Stimulated activated naive CD4-positive, alpha-beta T cell treated with Interleukin-2 at 50 U/mL for 16 hours (primary cell): ENCODE measurements at regions not wholly inside any gene's neighbourhood (a gene's known extent, or its start where the extent isn't known, plus 50 kb on each side); places are given as distances from the start of the nearest gene placed in this dataset.
A peak's percentile ranks its signal among the peaks of the same experiment; 100 is the strongest.

Source experiments
- DNase-seq: peaks from one replicate; lab custom pipeline; 2025; lab: John Stamatoyannopoulos, UW

GRCh38 chr2:190783513-190784263 lies 96.9 kb upstream of the GLS start:
- no peak for DNase-seq

GRCh38 chr2:190785334-190785733 lies 95.3 kb upstream of the GLS start:
- DNase-seq, result no peak

GRCh38 chr2:190786404-190787166 lies 94.0 kb upstream of the GLS start:
- no peak for DNase-seq

GRCh38 chr2:190787743-190788235 lies 92.8 kb upstream of the GLS start:
- no peak for DNase-seq

- DNase-seq, result no peak
Measured at GRCh38 chr2:190789074-190790004, 91.3 kb upstream of the GLS start.

- DNase-seq, result peak; percentile 47
Measured at GRCh38 chr2:190791347-190791975, 89.2 kb upstream of the GLS start.

GRCh38 chr2:190791976-190792575 lies 88.5 kb upstream of the GLS start:
- DNase-seq, result no peak

- DNase-seq, result no peak
Measured at GRCh38 chr2:190792956-190793888, 87.4 kb upstream of the GLS start.

GRCh38 chr2:190794377-190794776 lies 86.2 kb upstream of the GLS start:
- no peak for DNase-seq

- no peak for DNase-seq
Measured at GRCh38 chr2:190794790-190795189, 85.8 kb upstream of the GLS start.

- DNase-seq, result no peak
Measured at GRCh38 chr2:190795686-190796085, 84.9 kb upstream of the GLS start.

GRCh38 chr2:190799999-190800398 lies 80.6 kb upstream of the GLS start:
- DNase-seq, result no peak

GRCh38 chr2:190800528-190800927 lies 80.1 kb upstream of the GLS start:
- no peak for DNase-seq

GRCh38 chr2:190802129-190802528 lies 78.5 kb upstream of the GLS start:
- no peak for DNase-seq

GRCh38 chr2:190802626-190803209 lies 77.9 kb upstream of the GLS start:
- DNase-seq, result no peak

GRCh38 chr2:190804182-190804795 lies 76.3 kb upstream of the GLS start:
- DNase-seq, result no peak

GRCh38 chr2:190805126-190805525 lies 75.5 kb upstream of the GLS start:
- DNase-seq, result no peak

GRCh38 chr2:190805843-190806242 lies 74.8 kb upstream of the GLS start:
- DNase-seq, result no peak

- DNase-seq, result no peak
Measured at GRCh38 chr2:190807886-190808285, 72.7 kb upstream of the GLS start.
